ENCODE measurements at regions not wholly inside any gene's neighbourhood (a gene's known extent, or its start where the extent isn't known, plus 50 kb on each side); places are given as distances from the start of the nearest gene placed in this dataset.
A peak's percentile ranks its signal among the peaks of the same experiment; 100 is the strongest.

GRCh38 chr6:137588472-137588871 lies 94.3 kb upstream of the OLIG3 start:
- no peak for TF ChIP-seq CTCF (IDR thresholded peaks at IDR 0.05)
- no peak for TF ChIP-seq POLR2A (IDR thresholded peaks at IDR 0.05)
- DNase-seq = no peak
- 70% methylated on average over 2 of the region's 4 CpGs for WGBS (ENCODE audit: insufficient coverage, low coverage, low lambda C conversion rate, missing lambda C conversion rate)

DNA sequence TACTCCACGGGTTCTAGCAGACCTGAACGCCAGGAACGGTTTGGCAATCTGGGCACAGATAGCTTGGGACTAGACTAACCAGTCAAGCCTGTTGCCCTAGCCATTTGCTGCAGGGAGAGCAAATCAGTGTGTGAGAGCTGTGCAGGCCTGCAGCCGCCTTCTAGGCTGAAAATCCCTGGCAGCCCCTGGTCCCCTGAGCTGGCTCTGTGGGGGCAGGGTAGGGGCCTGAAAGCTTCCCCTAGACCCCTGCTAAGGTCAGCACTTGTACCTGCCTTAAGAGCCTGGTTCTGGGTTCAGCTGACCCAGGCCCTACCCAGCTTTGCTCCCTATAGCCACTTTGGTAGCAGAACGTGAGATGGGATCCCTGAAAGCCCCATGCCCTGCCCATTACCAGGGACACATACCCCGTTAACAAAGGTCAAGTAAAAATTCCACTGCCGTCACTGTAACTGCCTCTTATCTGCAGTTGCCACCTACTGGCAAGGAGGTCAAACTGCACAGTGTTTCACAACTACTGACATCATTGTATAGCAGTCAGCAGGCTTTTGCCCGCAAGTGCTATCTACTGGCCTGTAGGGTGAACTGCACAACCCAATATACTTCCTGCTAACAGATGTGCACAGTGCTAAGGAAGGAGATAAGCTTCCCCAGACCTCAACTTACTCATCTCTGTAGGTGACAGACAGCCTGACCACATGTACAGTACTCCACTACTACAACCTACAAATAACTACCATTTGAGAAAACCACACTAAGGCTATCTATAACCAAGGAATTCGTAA lies 95.1 kb upstream of the OLIG3 start:
- intact Hi-C loops (cut with DNase I) = no loop called here
- TF ChIP-seq POLR2A (IDR thresholded peaks at IDR 0.05) (no peak), CTCF (IDR thresholded peaks at IDR 0.05) (peak; percentile 42 to 57 (median 44))
- H3K36me3 ChIP-seq = no peaks in the 10 kb centered on the region
- H3K27ac ChIP-seq = no peak overlapping the region
- ATAC-seq (peak; percentile 63 to 83 (median 74)), DNase-seq (no peak)
- H3K4me3 ChIP-seq = no peak overlapping the region
- no peaks in the 10 kb centered on the region for H3K9me3 ChIP-seq
- WGBS (ENCODE audit: insufficient coverage, low coverage, low lambda C conversion rate, missing lambda C conversion rate) = 48% methylated on average over 3 of the region's 9 CpGs
- H3K4me1 ChIP-seq = no peaks in the 10 kb centered on the region
- peaks cover 0 to 4% of the 10 kb centered on the region in 2 donors for H3K27me3 ChIP-seq

More at GRCh38 chr6:137588472-137588871, 94.3 kb upstream of the OLIG3 start:
- Histone ChIP-seq H3K4me1 (no peaks in the 10 kb centered on the region), H3K27ac (no peak overlapping the region), H3K36me3 (no peaks in the 10 kb centered on the region), H3K9me3 (no peaks in the 10 kb centered on the region), H3K4me3 (no peak overlapping the region), H3K27me3 (peaks cover 0 to 4% of the 10 kb centered on the region in 2 donors)
- no peak for ATAC-seq
- intact Hi-C loops (cut with DNase I) = no loop called here

DNA sequence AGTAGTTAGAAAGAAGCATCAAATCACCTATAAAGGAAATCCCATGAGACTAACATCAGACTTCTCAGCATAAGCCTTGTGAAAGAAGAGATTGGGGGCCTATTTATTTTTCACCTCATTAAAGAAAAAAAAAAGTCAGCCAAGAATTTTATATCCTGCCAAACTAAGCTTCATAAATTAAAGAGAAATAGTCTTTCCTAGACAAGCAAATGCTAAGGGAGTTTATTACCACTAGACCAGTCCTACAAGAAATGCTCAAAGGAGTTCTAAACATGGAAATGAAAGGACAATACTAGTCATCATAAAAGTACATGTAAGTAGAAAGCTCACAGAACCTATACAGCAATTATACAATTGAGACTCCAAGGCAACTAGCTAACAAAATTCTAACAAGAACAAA lies 96.5 kb upstream of the OLIG3 start:
- DNase-seq (no peak), ATAC-seq (no peak)
- Histone ChIP-seq H3K4me3 (no peak overlapping the region), H3K4me1 (no peaks in the 10 kb centered on the region), H3K36me3 (no peaks in the 10 kb centered on the region), H3K27ac (no peak overlapping the region), H3K27me3 (peaks cover 0 to 4% of the 10 kb centered on the region in 2 donors), H3K9me3 (no peaks in the 10 kb centered on the region)
- TF ChIP-seq POLR2A (IDR thresholded peaks at IDR 0.05) (no peak), CTCF (IDR thresholded peaks at IDR 0.05) (no peak)
- intact Hi-C loops (cut with DNase I) = no loop called here

DNA sequence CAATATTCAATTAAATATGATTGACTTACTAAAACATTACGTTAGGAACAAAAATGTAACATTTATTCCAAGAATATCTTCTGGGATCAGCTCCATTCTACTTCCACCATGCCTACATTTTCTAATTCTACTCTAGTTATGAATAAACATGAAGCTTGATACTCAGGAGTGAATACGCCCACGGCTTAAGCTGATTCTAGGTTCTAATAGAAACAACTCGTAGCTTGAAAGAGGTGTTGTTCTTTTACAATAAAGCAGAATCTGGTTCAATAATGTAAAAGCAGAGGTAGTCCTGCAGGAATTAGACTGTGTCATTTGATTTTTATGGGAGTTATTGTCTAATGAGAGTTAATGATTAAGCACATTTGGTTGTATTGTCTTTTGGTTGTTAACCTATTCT lies 107.3 kb upstream of the OLIG3 start:
- WGBS (ENCODE audit: insufficient coverage, low coverage, low lambda C conversion rate, missing lambda C conversion rate) = 67% methylated on average over 4 of the region's 4 CpGs
- no peaks in the 10 kb centered on the region for H3K27me3 ChIP-seq
- TF ChIP-seq POLR2A (IDR thresholded peaks at IDR 0.05) (no peak), CTCF (IDR thresholded peaks at IDR 0.05) (no peak)

More for the DNA sequence above, 107.3 kb upstream of the OLIG3 start:
- Histone ChIP-seq H3K9me3 (no peaks in the 10 kb centered on the region), H3K36me3 (no peaks in the 10 kb centered on the region), H3K27ac (no peak overlapping the region), H3K4me3 (no peak overlapping the region), H3K4me1 (no peaks in the 10 kb centered on the region)
- ATAC-seq (no peak), DNase-seq (no peak)
- intact Hi-C loops (cut with DNase I) = no loop called here

All from right lobe of liver (tissue), 6 donors.